GM23338 (cell line): ENCODE measurements at regions not wholly inside any gene's neighbourhood (a gene's known extent, or its start where the extent isn't known, plus 50 kb on each side); places are given as distances from the start of the nearest gene placed in this dataset.

ENCODE experiments used
- ATAC-seq: fragments of 200-7000 bp; cut with Tn5 transposase; 3 replicates; pipeline ENCODE4 v1.9.1; 2020
- DNase-seq: peaks from one replicate; pipeline ENCODE4 v3.0.0-alpha.2; 2015; ENCODE audit warnings: low spot score
- H2AFZ ChIP-seq: fragments of 200-600 bp; sonication (generic); 2 replicates; pipeline ENCODE4 v1.8.0; 2016; ENCODE audit warnings: antibody characterized with exemption, mild to moderate bottlenecking, moderate library complexity
- H3F3A ChIP-seq: fragments of 200-600 bp; sonication (generic); replicated peaks from 2 replicates; pipeline ENCODE4 v1.8.0; 2017; ENCODE audit warnings: antibody characterized with exemption, mixed run types, low read depth
- H3K27ac ChIP-seq: fragments of 200-600 bp; sonication (generic); 2 replicates; pipeline ENCODE4 v1.6.1; 2016; ENCODE audit warnings: low read depth
- H3K27me3 ChIP-seq: fragments of 200-600 bp; sonication (generic); 2 replicates; pipeline ENCODE4 v1.8.0; 2016; ENCODE audit warnings: mild to moderate bottlenecking, mixed run types, moderate library complexity; ENCODE audit not compliant: insufficient read depth
- H3K36me3 ChIP-seq: fragments of 200-600 bp; sonication (generic); 2 replicates; pipeline ENCODE4 v1.8.0; 2016; ENCODE audit warnings: mild to moderate bottlenecking; ENCODE audit not compliant: insufficient read depth
- H3K4me1 ChIP-seq: fragments of 200-600 bp; sonication (generic); 2 replicates; pipeline ENCODE4 v1.8.0; 2016; ENCODE audit warnings: mild to moderate bottlenecking, moderate library complexity; ENCODE audit not compliant: insufficient read depth
- H3K4me2 ChIP-seq: fragments of 200-600 bp; sonication (generic); 2 replicates; pipeline ENCODE4 v1.7.1; 2017; ENCODE audit warnings: mixed run types
- H3K4me3 ChIP-seq: fragments of 200-600 bp; sonication (generic); 2 replicates; pipeline ENCODE4 v1.6.1; 2016; ENCODE audit warnings: mixed run types
- H3K79me2 ChIP-seq: fragments of 200-600 bp; sonication (generic); replicated peaks from 2 replicates; pipeline ENCODE4 v1.8.0; 2017; ENCODE audit warnings: mild to moderate bottlenecking; ENCODE audit not compliant: insufficient read depth
- H3K9me2 ChIP-seq: fragments of 200-600 bp; sonication (generic); 2 replicates; pipeline ENCODE4 v1.8.0; 2017; ENCODE audit not compliant: insufficient read depth
- H4K20me1 ChIP-seq: fragments of 200-600 bp; sonication (generic); replicated peaks from 2 replicates; pipeline ENCODE4 v1.8.0; 2017; ENCODE audit warnings: mild to moderate bottlenecking; ENCODE audit not compliant: insufficient read depth
- H3K27ac Mint-ChIP-seq: 2 replicates; pipeline ENCODE4 v1.8.0; 2020; ENCODE audit warnings: inconsistent platforms, mild to moderate bottlenecking, moderate library complexity, mixed read lengths
- H3K27me3 Mint-ChIP-seq: 3 replicates; pipeline ENCODE4 v1.8.0; 2022; ENCODE audit warnings: low read depth, mild to moderate bottlenecking, moderate library complexity, mixed read lengths, inconsistent platforms; ENCODE audit not compliant: insufficient read depth, poor library complexity
- H3K36me3 Mint-ChIP-seq: 3 replicates; pipeline ENCODE4 v1.8.0; 2021; ENCODE audit warnings: low read depth, mild to moderate bottlenecking, inconsistent platforms, moderate library complexity, mixed read lengths
- H3K4me1 Mint-ChIP-seq: 3 replicates; pipeline ENCODE4 v1.8.0; 2020; ENCODE audit warnings: mild to moderate bottlenecking, inconsistent platforms, mixed read lengths
- H3K4me3 Mint-ChIP-seq: 3 replicates; pipeline ENCODE4 v1.8.0; 2021; ENCODE audit warnings: moderate library complexity, mild to moderate bottlenecking, inconsistent platforms, mixed read lengths
- H3K9me3 Mint-ChIP-seq: 3 replicates; pipeline ENCODE4 v1.8.0; 2020; ENCODE audit warnings: moderate library complexity, mild to moderate bottlenecking, inconsistent platforms, mixed read lengths
- CREB1 ChIP-seq: fragments of 250-450 bp; sonication (Bioruptor Pico); IDR thresholded peaks from 2 replicates; pipeline ENCODE4 v1.5.0; 2020; ENCODE audit warnings: low read depth, mild to moderate bottlenecking, moderate library complexity
- ETS1 ChIP-seq: IDR thresholded peaks from 2 replicates; pipeline ENCODE4 v1.6.1; 2016; ENCODE audit warnings: antibody characterized with exemption
- EZH2 ChIP-seq: fragments of 200-600 bp; sonication (generic); IDR thresholded peaks from one replicate; pipeline ENCODE4 v1.8.0; 2017; ENCODE audit warnings: antibody characterized with exemption, mild to moderate bottlenecking, low read depth; ENCODE audit not compliant: unreplicated experiment
- EZH2phosphoT487 ChIP-seq: fragments of 200-600 bp; sonication (generic); IDR thresholded peaks from one replicate; pipeline ENCODE4 v1.8.1; 2018; ENCODE audit warnings: antibody characterized with exemption; ENCODE audit not compliant: unreplicated experiment
- POLR2AphosphoS5 ChIP-seq: IDR thresholded peaks from 2 replicates; pipeline ENCODE4 v1.6.1; 2016; ENCODE audit warnings: antibody characterized with exemption, low read depth
- STAT1 ChIP-seq: IDR thresholded peaks from one replicate; pipeline ENCODE4 v1.6.1; 2016; ENCODE audit warnings: antibody characterized with exemption; ENCODE audit not compliant: unreplicated experiment
- ZNF462 ChIP-seq: fragments of 250-450 bp; sonication (Bioruptor Pico); IDR thresholded peaks from 2 replicates; pipeline ENCODE4 v1.5.0; 2020; ENCODE audit warnings: mild to moderate bottlenecking, moderate library complexity

DNA sequence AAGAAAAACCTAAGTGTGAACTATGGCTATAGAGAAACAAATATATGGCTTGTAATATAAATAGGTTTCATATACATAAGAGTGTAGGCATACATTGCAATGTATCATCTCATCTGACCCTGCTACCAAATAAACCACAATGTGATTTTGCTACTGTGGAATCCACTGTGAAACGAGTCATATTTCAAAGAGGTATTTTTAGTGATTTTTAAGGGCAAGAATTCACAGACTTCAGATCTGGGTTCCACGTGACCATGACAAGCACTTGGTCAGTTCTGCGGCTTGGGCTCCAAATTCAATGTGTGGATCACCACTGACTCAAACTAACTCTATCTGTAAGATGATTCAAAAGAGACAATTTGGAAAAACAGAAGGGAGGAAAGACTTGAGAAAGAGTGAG is 147.0 kb upstream of the ERG start:
- no peak for ATAC-seq
- no peaks in the 10 kb centered on the region for H3K9me2 ChIP-seq
- no peak overlapping the region for H3K4me3 ChIP-seq
- no peaks in the 10 kb centered on the region for H3K36me3 ChIP-seq
- no peaks in the 10 kb centered on the region for H3K27me3 ChIP-seq
- peaks cover 5% of the 10 kb centered on the region; the same call in 1 of the 3 replicates for H3K9me3 Mint-ChIP-seq
- peaks cover 20% of the 10 kb centered on the region; the same call in 1 of the 2 replicates for H3K4me1 ChIP-seq
- no peak overlapping the region for H3K27ac Mint-ChIP-seq
- no peak for TF ChIP-seq CREB1 (CRISPR knock-in tag)
- no peak for TF ChIP-seq ETS1
- TF ChIP-seq STAT1, result no peak
- TF ChIP-seq POLR2AphosphoS5, result no peak
- TF ChIP-seq ZNF462, result no peak
- no peak for TF ChIP-seq EZH2phosphoT487
- no peak for TF ChIP-seq EZH2
- H3K27me3 Mint-ChIP-seq, result peaks cover 6% of the 10 kb centered on the region
- no peak overlapping the region for H3K27ac ChIP-seq
- DNase-seq, result no peak
- no peaks in the 10 kb centered on the region for H3F3A ChIP-seq
- H3K79me2 ChIP-seq, result no peaks in the 10 kb centered on the region
- H3K4me3 Mint-ChIP-seq, result no peak overlapping the region
- H4K20me1 ChIP-seq, result no peaks in the 10 kb centered on the region
- H3K4me1 Mint-ChIP-seq, result peaks cover 38% of the 10 kb centered on the region
- H3K4me2 ChIP-seq, result no peak overlapping the region
- peaks cover 3% of the 10 kb centered on the region; the same call in 2 of the 3 replicates for H3K36me3 Mint-ChIP-seq
- no peak overlapping the region for H2AFZ ChIP-seq
